ENCODE measurements at regions not wholly inside any gene's neighbourhood (a gene's known extent, or its start where the extent isn't known, plus 50 kb on each side); places are given as distances from the start of the nearest gene placed in this dataset.

DNA sequence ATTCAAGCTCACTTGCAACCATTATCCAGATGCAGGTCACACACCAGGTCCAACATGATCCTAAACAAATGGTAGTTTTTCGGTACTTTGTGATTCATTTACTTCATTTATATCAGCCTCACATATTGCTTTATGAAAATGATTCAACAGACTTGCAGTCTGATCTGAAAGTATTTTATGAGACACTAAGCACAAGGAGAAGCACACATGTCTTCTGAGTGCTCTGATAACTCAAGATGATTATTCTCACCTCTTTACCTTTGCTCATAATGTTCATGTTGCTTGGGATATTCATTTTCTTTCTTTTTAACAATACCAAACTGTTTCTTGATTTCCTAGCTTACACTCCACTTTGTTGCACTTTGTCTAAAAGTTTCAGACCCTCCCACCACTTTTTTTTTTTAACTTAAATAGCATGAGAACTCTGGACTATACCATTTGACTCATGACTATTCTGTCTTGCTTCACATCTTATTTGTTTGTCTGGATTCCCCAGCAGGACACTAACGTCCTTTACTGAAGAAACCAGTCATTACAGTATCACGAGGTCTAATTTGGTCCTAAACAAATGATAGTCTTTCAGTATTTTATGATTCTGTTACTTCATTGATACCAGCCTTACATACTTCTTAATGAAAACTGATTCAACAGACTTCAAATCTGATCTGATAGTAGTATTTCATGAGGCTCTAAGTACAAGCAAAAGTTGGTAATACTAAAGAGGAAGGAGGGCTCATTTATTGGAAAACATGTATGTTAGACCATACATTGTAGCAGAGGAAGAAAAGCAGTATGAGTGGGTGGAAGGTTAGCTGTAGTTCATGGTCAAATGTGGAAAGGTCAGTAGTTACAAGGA, 171.8 kb upstream of the AHR start:
- H3K4me1 ChIP-seq (ENCODE audit: control insufficient read depth in 2 of 2, insufficient read depth in 2 of 2, low read length in 2 of 2): peaks cover 0 to 7% of the 10 kb centered on the region in 2 donors
- no peak overlapping the region for H3K9ac ChIP-seq (ENCODE audit: low read length)
- no peaks in the 10 kb centered on the region for H3K9me3 Mint-ChIP-seq (ENCODE audit: insufficient read depth)
- peaks cover 24% of the 10 kb centered on the region for H3K4me1 Mint-ChIP-seq
- ATAC-seq (ENCODE audit: low read depth): no peak
- no peaks in the 10 kb centered on the region for H3K27me3 Mint-ChIP-seq
- CTCF ChIA-PET: no interaction called here
- no peak overlapping the region for H3K27ac Mint-ChIP-seq
- H3K4me3 ChIP-seq (ENCODE audit: control extremely low read depth in 1 of 5, extremely low read depth in 1 of 5, insufficient read depth in 1 of 5, low read depth in 2 of 5, low read length in 4 of 5): no peak overlapping the region
- TF ChIP-seq EZH2 (IDR thresholded peaks at IDR 0.05; ENCODE audit: borderline replicate concordance, insufficient read depth, low read depth, low read length, poor library complexity, severe bottlenecking): no peak
- TF ChIP-seq, protein P1, sequence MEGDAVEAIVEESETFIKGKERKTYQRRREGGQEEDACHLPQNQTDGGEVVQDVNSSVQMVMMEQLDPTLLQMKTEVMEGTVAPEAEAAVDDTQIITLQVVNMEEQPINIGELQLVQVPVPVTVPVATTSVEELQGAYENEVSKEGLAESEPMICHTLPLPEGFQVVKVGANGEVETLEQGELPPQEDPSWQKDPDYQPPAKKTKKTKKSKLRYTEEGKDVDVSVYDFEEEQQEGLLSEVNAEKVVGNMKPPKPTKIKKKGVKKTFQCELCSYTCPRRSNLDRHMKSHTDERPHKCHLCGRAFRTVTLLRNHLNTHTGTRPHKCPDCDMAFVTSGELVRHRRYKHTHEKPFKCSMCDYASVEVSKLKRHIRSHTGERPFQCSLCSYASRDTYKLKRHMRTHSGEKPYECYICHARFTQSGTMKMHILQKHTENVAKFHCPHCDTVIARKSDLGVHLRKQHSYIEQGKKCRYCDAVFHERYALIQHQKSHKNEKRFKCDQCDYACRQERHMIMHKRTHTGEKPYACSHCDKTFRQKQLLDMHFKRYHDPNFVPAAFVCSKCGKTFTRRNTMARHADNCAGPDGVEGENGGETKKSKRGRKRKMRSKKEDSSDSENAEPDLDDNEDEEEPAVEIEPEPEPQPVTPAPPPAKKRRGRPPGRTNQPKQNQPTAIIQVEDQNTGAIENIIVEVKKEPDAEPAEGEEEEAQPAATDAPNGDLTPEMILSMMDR (IDR thresholded peaks at IDR 0.05): no peak
- no peak overlapping the region for H3K27ac ChIP-seq (ENCODE audit: low read length in 2 of 2)
- H4K20me1 ChIP-seq (ENCODE audit: control insufficient read depth, insufficient read depth, low read length, poor library complexity, severe bottlenecking): no peaks in the 10 kb centered on the region
- 100% methylated on average over 1 of the region's 3 CpGs for WGBS (ENCODE audit: insufficient coverage)
- no peak for DNase-seq
- no peak overlapping the region for H3K4me2 ChIP-seq (replicated peaks; ENCODE audit: low read depth, low read length, poor library complexity, severe bottlenecking)
- POLR2A ChIA-PET: no interaction called here
- H3K4me3 Mint-ChIP-seq: no peak overlapping the region
- intact Hi-C loops (cut with micrococcal nuclease): no loop called here
- H3K27me3 ChIP-seq (replicated peaks in 1 of 4; ENCODE audit: control extremely low read depth in 1 of 4, control insufficient read depth in 3 of 4, insufficient read depth in 4 of 4, low read length in 3 of 4): no peaks in the 10 kb centered on the region
- no peaks in the 10 kb centered on the region for H3K36me3 ChIP-seq (replicated peaks in 1 of 2; ENCODE audit: control extremely low read depth in 1 of 2, control insufficient read depth in 1 of 2, extremely low read depth in 1 of 2, insufficient read depth in 2 of 2, low read length in 1 of 2)
- no peak overlapping the region for H2AFZ ChIP-seq (ENCODE audit: insufficient read depth, low read depth, low read length, poor library complexity, severe bottlenecking)
- H3K79me2 ChIP-seq (ENCODE audit: control insufficient read depth, insufficient read depth, low read length): no peaks in the 10 kb centered on the region
- H3K9me3 ChIP-seq (ENCODE audit: control extremely low read depth in 1 of 3, control insufficient read depth in 2 of 3, insufficient read depth in 1 of 3, low read length in 2 of 3): no peaks in the 10 kb centered on the region

DNA sequence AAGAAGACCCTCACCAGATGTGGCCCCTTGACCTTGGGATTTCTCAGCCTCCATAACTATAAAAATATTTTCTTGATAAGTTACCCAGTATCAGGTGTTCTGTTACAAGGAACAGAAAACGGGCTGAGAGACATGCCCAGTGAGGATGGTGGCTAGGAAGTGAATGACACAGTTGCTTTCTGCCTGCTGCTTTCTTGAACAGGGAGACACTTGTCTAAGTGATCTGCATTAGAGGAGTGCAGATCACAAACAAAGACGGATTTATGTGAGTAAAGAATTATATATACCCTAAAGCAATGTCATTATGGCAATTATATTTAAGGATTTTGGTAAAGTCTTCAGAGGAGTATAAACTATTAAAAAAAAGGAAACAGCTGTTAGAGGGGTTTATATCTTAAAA, 169.2 kb upstream of the AHR start:
- H3K9me3 ChIP-seq (ENCODE audit: control extremely low read depth in 1 of 3, control insufficient read depth in 2 of 3, insufficient read depth in 1 of 3, low read length in 2 of 3): no peaks in the 10 kb centered on the region
- no peak overlapping the region for H3K9ac ChIP-seq (ENCODE audit: low read length)
- intact Hi-C loops (cut with micrococcal nuclease): no loop called here
- no peak overlapping the region for H3K4me3 ChIP-seq (ENCODE audit: control extremely low read depth in 1 of 5, extremely low read depth in 1 of 5, insufficient read depth in 1 of 5, low read depth in 2 of 5, low read length in 4 of 5)
- no peaks in the 10 kb centered on the region for H4K20me1 ChIP-seq (ENCODE audit: control insufficient read depth, insufficient read depth, low read length, poor library complexity, severe bottlenecking)
- WGBS (ENCODE audit: insufficient coverage): no CpG with 5 or more reads among the region's 2 CpGs
- H3K4me3 Mint-ChIP-seq: no peak overlapping the region
- ChIA-PET POLR2A (no interaction called here), CTCF (no interaction called here)
- peaks cover 17% of the 10 kb centered on the region for H3K4me1 Mint-ChIP-seq
- H3K79me2 ChIP-seq (ENCODE audit: control insufficient read depth, insufficient read depth, low read length): no peaks in the 10 kb centered on the region
- ATAC-seq (ENCODE audit: low read depth) (no peak), DNase-seq (no peak)
- no peak overlapping the region for H3K27ac ChIP-seq (ENCODE audit: low read length in 2 of 2)
- H3K27me3 Mint-ChIP-seq: no peaks in the 10 kb centered on the region
- no peak overlapping the region for H3K27ac Mint-ChIP-seq
- H2AFZ ChIP-seq (ENCODE audit: insufficient read depth, low read depth, low read length, poor library complexity, severe bottlenecking): no peak overlapping the region
- H3K4me1 ChIP-seq (ENCODE audit: control insufficient read depth in 2 of 2, insufficient read depth in 2 of 2, low read length in 2 of 2): no peaks in the 10 kb centered on the region
- H3K36me3 ChIP-seq (replicated peaks in 1 of 2; ENCODE audit: control extremely low read depth in 1 of 2, control insufficient read depth in 1 of 2, extremely low read depth in 1 of 2, insufficient read depth in 2 of 2, low read length in 1 of 2): no peaks in the 10 kb centered on the region
- TF ChIP-seq EZH2 (IDR thresholded peaks at IDR 0.05; ENCODE audit: borderline replicate concordance, insufficient read depth, low read depth, low read length, poor library complexity, severe bottlenecking): no peak
- TF ChIP-seq, protein P1 (IDR thresholded peaks at IDR 0.05): no peak
- no peaks in the 10 kb centered on the region for H3K27me3 ChIP-seq (replicated peaks in 1 of 4; ENCODE audit: control extremely low read depth in 1 of 4, control insufficient read depth in 3 of 4, insufficient read depth in 4 of 4, low read length in 3 of 4)
- H3K9me3 Mint-ChIP-seq (ENCODE audit: insufficient read depth): no peaks in the 10 kb centered on the region
- no peak overlapping the region for H3K4me2 ChIP-seq (replicated peaks; ENCODE audit: low read depth, low read length, poor library complexity, severe bottlenecking)

Data from B cell (primary cell).